ENCODE measurements at regions not wholly inside any gene's neighbourhood (a gene's known extent, or its start where the extent isn't known, plus 50 kb on each side); places are given as distances from the start of the nearest gene placed in this dataset.

DNA sequence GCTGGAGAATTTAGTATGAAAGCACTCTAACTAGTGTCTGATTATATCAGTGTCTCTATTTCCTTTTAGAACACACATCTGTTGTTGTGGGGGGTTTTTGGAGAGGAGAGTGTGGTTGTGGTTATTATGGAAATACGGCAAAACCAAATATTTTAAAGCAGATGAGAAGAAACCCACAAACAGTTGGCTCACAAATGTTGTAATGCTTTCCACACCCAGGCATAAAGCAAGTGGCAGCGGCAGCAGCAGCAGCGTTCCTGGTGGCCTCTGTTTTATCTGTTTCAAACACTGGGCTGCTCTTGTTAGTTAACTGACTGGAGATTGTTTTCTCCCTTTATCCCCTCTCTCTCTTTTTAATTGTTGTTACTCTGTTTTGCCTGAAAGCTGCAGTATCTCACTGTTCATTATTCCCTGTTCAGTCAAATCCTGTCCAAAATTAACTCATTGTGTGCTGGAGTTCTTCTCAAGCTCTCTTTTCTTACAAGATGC, 1045.5 kb upstream of the NR2F2 start:
- TF ChIP-seq, protein P1, sequence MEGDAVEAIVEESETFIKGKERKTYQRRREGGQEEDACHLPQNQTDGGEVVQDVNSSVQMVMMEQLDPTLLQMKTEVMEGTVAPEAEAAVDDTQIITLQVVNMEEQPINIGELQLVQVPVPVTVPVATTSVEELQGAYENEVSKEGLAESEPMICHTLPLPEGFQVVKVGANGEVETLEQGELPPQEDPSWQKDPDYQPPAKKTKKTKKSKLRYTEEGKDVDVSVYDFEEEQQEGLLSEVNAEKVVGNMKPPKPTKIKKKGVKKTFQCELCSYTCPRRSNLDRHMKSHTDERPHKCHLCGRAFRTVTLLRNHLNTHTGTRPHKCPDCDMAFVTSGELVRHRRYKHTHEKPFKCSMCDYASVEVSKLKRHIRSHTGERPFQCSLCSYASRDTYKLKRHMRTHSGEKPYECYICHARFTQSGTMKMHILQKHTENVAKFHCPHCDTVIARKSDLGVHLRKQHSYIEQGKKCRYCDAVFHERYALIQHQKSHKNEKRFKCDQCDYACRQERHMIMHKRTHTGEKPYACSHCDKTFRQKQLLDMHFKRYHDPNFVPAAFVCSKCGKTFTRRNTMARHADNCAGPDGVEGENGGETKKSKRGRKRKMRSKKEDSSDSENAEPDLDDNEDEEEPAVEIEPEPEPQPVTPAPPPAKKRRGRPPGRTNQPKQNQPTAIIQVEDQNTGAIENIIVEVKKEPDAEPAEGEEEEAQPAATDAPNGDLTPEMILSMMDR (IDR thresholded peaks at IDR 0.05): peak in 2 of 6 experiments; percentile 3 to 26
- no peak for TF ChIP-seq POLR2A (IDR thresholded peaks at IDR 0.05)
